DOHH2 (cell line): ENCODE measurements at regions not wholly inside any gene's neighbourhood (a gene's known extent, or its start where the extent isn't known, plus 50 kb on each side); places are given as distances from the start of the nearest gene placed in this dataset.

Experiments used
- H3F3A ChIP-seq: fragments of 200-600 bp; sonication (generic), shearing (Covaris generic); 2 replicates; pipeline ENCODE4 v1.6.0; 2016; ENCODE audit warnings: antibody characterized with exemption, mild to moderate bottlenecking; ENCODE audit not compliant: control insufficient read depth, insufficient read depth
- H3K27ac ChIP-seq: fragments of 200-600 bp; sonication (generic); 2 replicates; pipeline ENCODE4 v1.5.1; 2014; ENCODE audit warnings: low read depth, mild to moderate bottlenecking, low read length, moderate library complexity
- H3K27me3 ChIP-seq: fragments of 200-600 bp; sonication (generic); 2 replicates; pipeline ENCODE4 v1.6.1; 2014; ENCODE audit warnings: mild to moderate bottlenecking, low read length, mixed read lengths; ENCODE audit not compliant: control insufficient read depth
- H3K36me3 ChIP-seq: fragments of 200-600 bp; sonication (generic); 2 replicates; pipeline ENCODE4 v1.6.1; 2014; ENCODE audit warnings: mild to moderate bottlenecking, low read length, moderate library complexity, mixed read lengths; ENCODE audit not compliant: control insufficient read depth
- H3K4me1 ChIP-seq: fragments of 200-600 bp; sonication (generic); 2 replicates; pipeline ENCODE4 v1.6.1; 2014; ENCODE audit warnings: mild to moderate bottlenecking, low read length, mixed read lengths; ENCODE audit not compliant: control insufficient read depth
- H3K4me2 ChIP-seq: fragments of 200-600 bp; sonication (generic); 2 replicates; pipeline ENCODE4 v1.6.0; 2014; ENCODE audit warnings: mild to moderate bottlenecking, low read length, moderate library complexity
- H3K4me3 ChIP-seq: fragments of 200-600 bp; sonication (generic); 2 replicates; pipeline ENCODE4 v1.5.1; 2014; ENCODE audit warnings: mild to moderate bottlenecking, low read length, mixed read lengths
- H3K79me2 ChIP-seq: fragments of 200-600 bp; sonication (generic); 2 replicates; pipeline ENCODE4 v1.6.1; 2014; ENCODE audit warnings: mild to moderate bottlenecking, low read length, mixed read lengths; ENCODE audit not compliant: control insufficient read depth
- H3K9me2 ChIP-seq: fragments of 200-600 bp; sonication (generic); replicated peaks from 2 replicates; pipeline ENCODE4 v1.6.1; 2014; ENCODE audit warnings: mild to moderate bottlenecking, low read length, mixed read lengths; ENCODE audit not compliant: control insufficient read depth
- H3K9me3 ChIP-seq: fragments of 200-600 bp; sonication (generic); 2 replicates; pipeline ENCODE4 v1.6.1; 2014; ENCODE audit warnings: antibody characterized with exemption, low read length, mixed read lengths; ENCODE audit not compliant: control insufficient read depth, insufficient read depth
- H4K20me1 ChIP-seq: fragments of 200-600 bp; sonication (generic); 2 replicates; pipeline ENCODE4 v1.6.0; 2014; ENCODE audit warnings: low read depth, mild to moderate bottlenecking, antibody characterized with exemption, low read length, moderate library complexity; ENCODE audit not compliant: control insufficient read depth, insufficient read depth
- CTCF ChIP-seq: fragments of 200-600 bp; sonication (generic); IDR thresholded peaks from one replicate; pipeline ENCODE4 v1.5.1; 2014; ENCODE audit warnings: antibody characterized with exemption, mild to moderate bottlenecking, low read depth, low read length; ENCODE audit not compliant: poor library complexity, severe bottlenecking
- EZH2phosphoT487 ChIP-seq: fragments of 200-600 bp; sonication (generic); IDR thresholded peaks from 2 replicates; pipeline ENCODE4 v1.6.1; 2017; ENCODE audit warnings: borderline replicate concordance, mild to moderate bottlenecking, antibody characterized with exemption, low read length, moderate library complexity, mixed read lengths

- H3F3A ChIP-seq: no peaks in the 10 kb centered on the region
- H3K79me2 ChIP-seq: no peaks in the 10 kb centered on the region
- no peaks in the 10 kb centered on the region for H3K9me3 ChIP-seq
- H3K27me3 ChIP-seq: no peaks in the 10 kb centered on the region
- no peak overlapping the region for H3K4me3 ChIP-seq
- no peaks in the 10 kb centered on the region for H3K4me1 ChIP-seq
- no peaks in the 10 kb centered on the region for H3K9me2 ChIP-seq
- TF ChIP-seq CTCF (no peak), EZH2phosphoT487 (no peak)
- H3K36me3 ChIP-seq: no peaks in the 10 kb centered on the region
- no peak overlapping the region for H3K4me2 ChIP-seq
- H4K20me1 ChIP-seq: no peaks in the 10 kb centered on the region
- no peak overlapping the region for H3K27ac ChIP-seq
These were observed 499.4 kb downstream of the GBE1 start for GRCh38 chr3:81261996-81262395.

GRCh38 chr3:81255463-81255862, 506.0 kb downstream of the GBE1 start:
- Histone ChIP-seq H3K4me1 (no peaks in the 10 kb centered on the region), H3K9me3 (no peaks in the 10 kb centered on the region), H3K79me2 (no peaks in the 10 kb centered on the region), H3K36me3 (no peaks in the 10 kb centered on the region), H3K4me2 (no peak overlapping the region), H3K27me3 (no peaks in the 10 kb centered on the region), H4K20me1 (no peaks in the 10 kb centered on the region), H3K9me2 (no peaks in the 10 kb centered on the region), H3K4me3 (no peak overlapping the region), H3K27ac (no peak overlapping the region), H3F3A (no peaks in the 10 kb centered on the region)
- TF ChIP-seq EZH2phosphoT487 (no peak), CTCF (no peak)

- Histone ChIP-seq H4K20me1 (no peaks in the 10 kb centered on the region), H3K79me2 (no peaks in the 10 kb centered on the region), H3K4me3 (no peak overlapping the region), H3K27ac (no peak overlapping the region), H3K9me2 (no peaks in the 10 kb centered on the region), H3K4me2 (no peak overlapping the region), H3K9me3 (no peaks in the 10 kb centered on the region), H3K36me3 (no peaks in the 10 kb centered on the region), H3F3A (no peaks in the 10 kb centered on the region), H3K4me1 (no peaks in the 10 kb centered on the region), H3K27me3 (no peaks in the 10 kb centered on the region)
- TF ChIP-seq EZH2phosphoT487 (no peak), CTCF (no peak)
These were observed 510.3 kb downstream of the GBE1 start for GRCh38 chr3:81251096-81251495.

- Histone ChIP-seq H4K20me1 (no peaks in the 10 kb centered on the region), H3F3A (no peaks in the 10 kb centered on the region), H3K79me2 (no peaks in the 10 kb centered on the region), H3K4me1 (no peaks in the 10 kb centered on the region), H3K27me3 (no peaks in the 10 kb centered on the region), H3K36me3 (no peaks in the 10 kb centered on the region), H3K27ac (no peak overlapping the region), H3K4me2 (no peak overlapping the region), H3K4me3 (no peak overlapping the region), H3K9me2 (no peaks in the 10 kb centered on the region; the same call in 1 of the 2 replicates), H3K9me3 (no peaks in the 10 kb centered on the region)
- TF ChIP-seq EZH2phosphoT487: no peak
- no peak for TF ChIP-seq CTCF
These were observed 511.9 kb downstream of the GBE1 start for GRCh38 chr3:81249540-81250029.
